Lower lobe of right lung (tissue), 2 donors: ENCODE measurements at regions not wholly inside any gene's neighbourhood (a gene's known extent, or its start where the extent isn't known, plus 50 kb on each side); places are given as distances from the start of the nearest gene placed in this dataset.

Source experiments
- ATAC-seq, 2 donors: fragments of 200-7000 bp; cut with Tn5 transposase; one replicate each; pipeline ENCODE4 v1.9.1; 2020 to 2022; ENCODE audit warnings: mild to moderate bottlenecking in 2 of 2, moderate library complexity in 2 of 2
- DNase-seq: peaks from one replicate; pipeline ENCODE4 v3.0.0-alpha.2; 2020
- H3K27ac ChIP-seq: fragments of 200-600 bp; one replicate; pipeline ENCODE4 v1.8.0; 2022
- H3K27me3 ChIP-seq: fragments of 200-600 bp; one replicate; pipeline ENCODE4 v1.8.0; 2022; ENCODE audit warnings: low read depth
- H3K36me3 ChIP-seq: fragments of 200-600 bp; one replicate; pipeline ENCODE4 v1.8.0; 2022; ENCODE audit warnings: mild to moderate bottlenecking
- H3K4me1 ChIP-seq: fragments of 200-600 bp; one replicate; pipeline ENCODE4 v1.8.0; 2022
- H3K4me3 ChIP-seq: fragments of 200-600 bp; one replicate; pipeline ENCODE4 v1.8.0; 2022; ENCODE audit warnings: mild to moderate bottlenecking
- H3K9me3 ChIP-seq: fragments of 200-600 bp; one replicate; pipeline ENCODE4 v1.8.0; 2022
- intact Hi-C: fragments of 100-400 bp; cut with DNase I; formaldehyde crosslinking; loops from one replicate; pipeline ENCODE4 v1.11.0; 2022
- TF ChIP-seq, protein P1 (sequence below): fragments of 200-600 bp; IDR thresholded peaks from one replicate; pipeline ENCODE4 v1.8.0; 2022; ENCODE audit warnings: antibody characterized with exemption, mild to moderate bottlenecking
- donor health status: DM: no; HTN: yes; CAD: no; lungs with severe emphysema.

DNA sequence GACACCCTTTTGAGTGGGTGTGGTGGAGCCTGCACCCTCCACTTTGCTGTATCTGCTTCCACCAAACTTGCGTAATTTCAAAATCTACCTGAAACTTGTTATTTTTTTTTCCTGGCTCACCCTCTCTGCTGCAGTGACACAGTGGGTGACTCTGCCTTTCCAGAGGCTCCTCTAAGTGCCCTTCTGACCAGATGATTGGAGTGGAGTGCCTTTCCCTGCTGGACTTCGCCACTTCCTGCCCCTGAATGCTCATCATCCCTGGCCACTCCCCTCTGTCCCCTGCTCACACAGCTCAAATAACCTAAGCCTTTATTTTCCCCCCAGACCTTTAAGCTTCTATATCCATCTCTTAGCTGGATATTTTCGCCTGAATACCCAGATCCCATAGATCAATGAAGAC, 777.5 kb upstream of the ID2 start:
- Histone ChIP-seq H3K4me1 (no peaks in the 10 kb centered on the region), H3K27me3 (no peaks in the 10 kb centered on the region), H3K4me3 (no peak overlapping the region), H3K9me3 (no peaks in the 10 kb centered on the region), H3K27ac (no peak overlapping the region), H3K36me3 (no peaks in the 10 kb centered on the region)
- DNase-seq (no peak), ATAC-seq (no peak)
- TF ChIP-seq, protein P1, sequence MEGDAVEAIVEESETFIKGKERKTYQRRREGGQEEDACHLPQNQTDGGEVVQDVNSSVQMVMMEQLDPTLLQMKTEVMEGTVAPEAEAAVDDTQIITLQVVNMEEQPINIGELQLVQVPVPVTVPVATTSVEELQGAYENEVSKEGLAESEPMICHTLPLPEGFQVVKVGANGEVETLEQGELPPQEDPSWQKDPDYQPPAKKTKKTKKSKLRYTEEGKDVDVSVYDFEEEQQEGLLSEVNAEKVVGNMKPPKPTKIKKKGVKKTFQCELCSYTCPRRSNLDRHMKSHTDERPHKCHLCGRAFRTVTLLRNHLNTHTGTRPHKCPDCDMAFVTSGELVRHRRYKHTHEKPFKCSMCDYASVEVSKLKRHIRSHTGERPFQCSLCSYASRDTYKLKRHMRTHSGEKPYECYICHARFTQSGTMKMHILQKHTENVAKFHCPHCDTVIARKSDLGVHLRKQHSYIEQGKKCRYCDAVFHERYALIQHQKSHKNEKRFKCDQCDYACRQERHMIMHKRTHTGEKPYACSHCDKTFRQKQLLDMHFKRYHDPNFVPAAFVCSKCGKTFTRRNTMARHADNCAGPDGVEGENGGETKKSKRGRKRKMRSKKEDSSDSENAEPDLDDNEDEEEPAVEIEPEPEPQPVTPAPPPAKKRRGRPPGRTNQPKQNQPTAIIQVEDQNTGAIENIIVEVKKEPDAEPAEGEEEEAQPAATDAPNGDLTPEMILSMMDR, result no peak
- intact Hi-C loops, result no loop called here

DNA sequence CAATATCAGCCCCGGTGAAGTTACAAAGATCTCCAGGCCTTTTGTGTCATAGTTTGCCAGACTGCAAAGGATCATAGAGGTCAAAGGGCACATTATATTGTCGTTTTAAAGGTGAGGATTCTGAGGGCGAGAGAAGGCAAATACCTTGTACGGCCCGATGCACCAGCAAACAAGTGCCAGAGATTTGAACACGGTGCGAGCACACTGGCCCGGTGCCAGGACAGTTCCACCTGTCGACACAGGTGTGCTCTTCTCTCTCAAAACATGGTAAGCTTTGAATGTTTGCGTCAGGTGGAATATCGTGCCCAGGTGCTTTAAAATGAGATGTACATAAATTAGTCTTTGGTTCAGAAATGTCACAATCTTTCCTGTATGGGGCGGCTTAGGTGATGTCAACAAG, 776.1 kb upstream of the ID2 start:
- Histone ChIP-seq H3K4me1 (no peaks in the 10 kb centered on the region), H3K4me3 (no peak overlapping the region), H3K9me3 (no peaks in the 10 kb centered on the region), H3K36me3 (no peaks in the 10 kb centered on the region), H3K27ac (no peak overlapping the region), H3K27me3 (no peaks in the 10 kb centered on the region)
- intact Hi-C loops, result no loop called here
- DNase-seq (no peak), ATAC-seq (no peak)
- TF ChIP-seq, protein P1, result no peak

DNA sequence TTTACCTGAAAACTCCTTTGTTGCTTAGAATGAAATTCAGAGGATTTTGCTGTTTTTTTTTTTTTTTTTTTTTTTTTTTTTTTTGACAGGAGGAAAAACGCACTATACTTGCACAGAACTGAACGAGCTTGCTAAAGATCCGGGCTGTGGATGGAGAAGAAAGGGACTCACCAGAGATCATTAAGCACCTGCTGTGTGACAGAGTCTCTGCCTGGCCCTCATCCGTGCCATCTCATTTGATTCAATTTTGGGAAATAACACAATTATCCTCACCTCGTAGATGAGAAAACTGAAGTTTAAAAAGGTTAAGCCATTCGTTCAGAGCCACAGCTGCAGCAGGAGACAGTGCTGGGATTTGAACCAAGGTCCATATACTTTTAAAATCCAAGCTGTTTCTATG, 775.4 kb upstream of the ID2 start:
- Histone ChIP-seq H3K9me3 (no peaks in the 10 kb centered on the region), H3K27me3 (no peaks in the 10 kb centered on the region), H3K27ac (no peak overlapping the region), H3K36me3 (no peaks in the 10 kb centered on the region), H3K4me3 (no peak overlapping the region), H3K4me1 (no peaks in the 10 kb centered on the region)
- ATAC-seq, result no peak
- no peak for DNase-seq
- TF ChIP-seq, protein P1, result no peak
- intact Hi-C loops, result no loop called here

DNA sequence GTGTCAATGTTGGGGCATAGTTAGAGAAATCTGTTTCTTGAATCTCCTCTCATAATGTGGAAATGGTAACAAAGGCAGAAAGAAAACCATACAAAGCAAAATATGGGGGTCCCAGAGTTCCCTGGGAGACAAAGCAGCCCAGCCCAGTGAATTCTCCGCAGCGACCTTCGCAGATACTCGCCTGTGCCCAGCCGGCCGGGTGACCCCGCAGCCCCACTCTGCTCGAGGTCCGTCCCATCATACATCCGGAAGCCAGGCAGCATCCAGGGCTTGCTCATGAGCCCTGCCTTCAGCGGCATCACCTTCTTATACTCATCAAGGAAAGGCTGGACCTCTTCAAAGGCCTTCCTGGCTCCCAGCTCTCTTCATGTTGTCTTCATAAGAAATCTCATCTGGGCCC, 774.8 kb upstream of the ID2 start:
- Histone ChIP-seq H3K4me3 (no peak overlapping the region), H3K27me3 (no peaks in the 10 kb centered on the region), H3K9me3 (no peaks in the 10 kb centered on the region), H3K27ac (no peak overlapping the region), H3K4me1 (no peaks in the 10 kb centered on the region), H3K36me3 (no peaks in the 10 kb centered on the region)
- intact Hi-C loops, result no loop called here
- ATAC-seq (no peak), DNase-seq (no peak)
- TF ChIP-seq, protein P1, result no peak

DNA sequence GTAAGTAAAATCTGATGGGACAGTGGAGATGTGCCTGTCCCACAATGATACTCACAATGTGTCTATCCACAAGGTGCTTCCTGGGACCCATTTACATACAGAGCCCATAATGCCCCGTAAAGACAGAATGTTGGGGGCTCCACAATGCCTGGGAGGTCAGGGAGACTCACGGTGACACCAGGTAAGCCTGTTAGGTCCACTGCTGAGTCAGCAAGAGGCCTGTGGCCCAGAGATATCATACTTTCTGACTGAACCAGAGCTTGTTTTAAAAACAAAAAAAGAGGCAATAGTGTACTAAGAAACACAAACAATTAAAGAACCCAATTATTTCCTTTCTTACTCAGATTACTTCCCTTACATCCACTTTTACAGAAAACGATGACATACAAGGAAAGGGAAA, 771.1 kb upstream of the ID2 start:
- no peak for DNase-seq
- no peak overlapping the region for H3K4me3 ChIP-seq
- no peak for ATAC-seq
- H3K4me1 ChIP-seq, result no peaks in the 10 kb centered on the region
- no peak overlapping the region for H3K27ac ChIP-seq
- no peaks in the 10 kb centered on the region for H3K9me3 ChIP-seq
- H3K36me3 ChIP-seq, result no peaks in the 10 kb centered on the region
- no peaks in the 10 kb centered on the region for H3K27me3 ChIP-seq
- intact Hi-C loops, result no loop called here
- TF ChIP-seq, protein P1, result no peak

DNA sequence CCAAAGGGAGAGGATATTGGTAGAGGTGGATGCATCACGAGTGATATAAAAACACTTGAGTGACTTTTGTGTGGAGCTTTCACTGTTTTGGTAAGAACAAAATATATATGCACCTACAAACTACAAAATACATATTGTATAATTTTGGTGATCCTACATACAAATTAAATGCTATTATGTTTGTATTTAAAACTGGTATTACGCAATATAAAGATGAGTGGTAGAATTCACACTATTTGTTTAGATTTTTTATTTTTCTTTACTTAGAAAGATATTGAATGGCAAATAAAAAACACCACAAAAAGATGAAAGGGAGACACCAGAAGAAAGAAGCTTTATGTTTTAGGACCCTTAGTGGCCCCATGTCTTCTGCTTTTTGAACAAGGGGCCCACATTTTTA, 770.7 kb upstream of the ID2 start:
- TF ChIP-seq, protein P1, result no peak
- ATAC-seq (no peak), DNase-seq (no peak)
- Histone ChIP-seq H3K36me3 (no peaks in the 10 kb centered on the region), H3K4me3 (no peak overlapping the region), H3K9me3 (no peaks in the 10 kb centered on the region), H3K4me1 (no peaks in the 10 kb centered on the region), H3K27ac (no peak overlapping the region), H3K27me3 (no peaks in the 10 kb centered on the region)
- intact Hi-C loops, result no loop called here
